ENCODE measurements at regions not wholly inside any gene's neighbourhood (a gene's known extent, or its start where the extent isn't known, plus 50 kb on each side); places are given as distances from the start of the nearest gene placed in this dataset.

- TF ChIP-seq YY1 (IDR thresholded peaks at IDR 0.05; ENCODE audit: extremely low read depth, insufficient replicate concordance, low read depth, low read length) (no peak), CTCF (IDR thresholded peaks at IDR 0.05 in 2 of 3, conservative IDR thresholded peaks at IDR 0.05 in 1 of 3; ENCODE audit: borderline replicate concordance in 1 of 3, insufficient read depth in 1 of 3, low read depth in 2 of 3, low read length in 2 of 3) (no peak), POLR2A (IDR thresholded peaks at IDR 0.05; ENCODE audit: borderline replicate concordance, extremely low read depth, insufficient read depth, insufficient read length) (no peak), RAD21 (IDR thresholded peaks at IDR 0.05; ENCODE audit: low read depth) (no peak), ZNF274 (IDR thresholded peaks at IDR 0.05; ENCODE audit: low read depth, low read length) (no peak)
Observed at GRCh38 chr1:222392556-222392955, 155.3 kb downstream of the HHIPL2 start.

Data from HCT116 (cell line).